ENCODE measurements at regions not wholly inside any gene's neighbourhood (a gene's known extent, or its start where the extent isn't known, plus 50 kb on each side); places are given as distances from the start of the nearest gene placed in this dataset.

GRCh38 chr1:80640978-80641377 is 1159.8 kb upstream of the ADGRL2 start:
- H3K27ac ChIP-seq (ENCODE audit: low read length) = no peak overlapping the region
- no peaks in the 10 kb centered on the region for H4K20me1 ChIP-seq (ENCODE audit: insufficient read depth)
- H3K4me3 ChIP-seq (ENCODE audit: low read length) = no peak overlapping the region
- no peak overlapping the region for H3K9ac ChIP-seq (ENCODE audit: low read length)
- no peak overlapping the region for H3K4me2 ChIP-seq (ENCODE audit: low read length)
- no peak overlapping the region for H2AFZ ChIP-seq (ENCODE audit: low read depth, low read length)
- H3K27me3 ChIP-seq (ENCODE audit: insufficient read depth, low read depth, low read length) = no peaks in the 10 kb centered on the region
- H3K36me3 ChIP-seq (ENCODE audit: insufficient read depth, low read length) = no peaks in the 10 kb centered on the region
- TF ChIP-seq EP300 (conservative IDR thresholded peaks at IDR 0.05; ENCODE audit: poor library complexity, severe bottlenecking) = no peak
- TF ChIP-seq EZH2 (IDR thresholded peaks at IDR 0.05; ENCODE audit: borderline replicate concordance, insufficient read depth, low read length, poor library complexity, severe bottlenecking) = no peak
- no peak for TF ChIP-seq SMC3 (conservative IDR thresholded peaks at IDR 0.05; ENCODE audit: poor library complexity)
- no peak for TF ChIP-seq MXI1 (conservative IDR thresholded peaks at IDR 0.05; ENCODE audit: poor library complexity, severe bottlenecking)
- no peak for TF ChIP-seq CTCF (IDR thresholded peaks at IDR 0.05; ENCODE audit: poor library complexity, severe bottlenecking)
- TF ChIP-seq RAD21 (conservative IDR thresholded peaks at IDR 0.05) = no peak
- TF ChIP-seq TAF1 (IDR thresholded peaks at IDR 0.05; ENCODE audit: low read depth) = no peak
- no peak for TF ChIP-seq POLR2AphosphoS5 (IDR thresholded peaks at IDR 0.05)
- TF ChIP-seq REST (IDR thresholded peaks at IDR 0.05; ENCODE audit: borderline replicate concordance) = no peak
- no peaks in the 10 kb centered on the region for H3K9me3 ChIP-seq (ENCODE audit: low read length)
- H3F3A ChIP-seq (ENCODE audit: insufficient read depth, low read length, poor library complexity, severe bottlenecking) = no peaks in the 10 kb centered on the region
- H3K9me2 ChIP-seq (ENCODE audit: insufficient read depth, low read length) = no peaks in the 10 kb centered on the region
- no peaks in the 10 kb centered on the region for H3K79me2 ChIP-seq (replicated peaks; ENCODE audit: insufficient read depth, low read length)

GRCh38 chr1:80639777-80640533 is 1160.8 kb upstream of the ADGRL2 start:
- Histone ChIP-seq H3K9ac (ENCODE audit: low read length) (no peak overlapping the region), H3K27ac (ENCODE audit: low read length) (no peak overlapping the region), H3K79me2 (replicated peaks; ENCODE audit: insufficient read depth, low read length) (no peaks in the 10 kb centered on the region), H3K27me3 (ENCODE audit: insufficient read depth, low read depth, low read length) (no peaks in the 10 kb centered on the region), H3K9me2 (ENCODE audit: insufficient read depth, low read length) (no peaks in the 10 kb centered on the region), H3F3A (ENCODE audit: insufficient read depth, low read length, poor library complexity, severe bottlenecking) (no peaks in the 10 kb centered on the region), H3K9me3 (ENCODE audit: low read length) (no peaks in the 10 kb centered on the region), H3K36me3 (ENCODE audit: insufficient read depth, low read length) (no peaks in the 10 kb centered on the region), H2AFZ (ENCODE audit: low read depth, low read length) (no peak overlapping the region), H3K4me3 (ENCODE audit: low read length) (no peak overlapping the region), H4K20me1 (ENCODE audit: insufficient read depth) (no peaks in the 10 kb centered on the region), H3K4me2 (ENCODE audit: low read length) (no peak overlapping the region)
- no peak for TF ChIP-seq SMC3 (conservative IDR thresholded peaks at IDR 0.05; ENCODE audit: poor library complexity)
- no peak for TF ChIP-seq EZH2 (IDR thresholded peaks at IDR 0.05; ENCODE audit: borderline replicate concordance, insufficient read depth, low read length, poor library complexity, severe bottlenecking)
- TF ChIP-seq MXI1 (conservative IDR thresholded peaks at IDR 0.05; ENCODE audit: poor library complexity, severe bottlenecking) = no peak
- no peak for TF ChIP-seq REST (IDR thresholded peaks at IDR 0.05; ENCODE audit: borderline replicate concordance)
- TF ChIP-seq EP300 (conservative IDR thresholded peaks at IDR 0.05; ENCODE audit: poor library complexity, severe bottlenecking) = no peak

Data from neural cell (in vitro differentiated cells).